GM12878 (cell line): ENCODE measurements at regions not wholly inside any gene's neighbourhood (a gene's known extent, or its start where the extent isn't known, plus 50 kb on each side); places are given as distances from the start of the nearest gene placed in this dataset.

ENCODE experiments used
- ATAC-seq: fragments of 200-7000 bp; cut with Tn5 transposase; 3 replicates; pipeline ENCODE4 v1.9.1; 2020; ENCODE audit warnings: mild to moderate bottlenecking, moderate library complexity
- BruUV-seq: library from RNA; stranded (reverse); fragments of 400-500 nt; replicated peaks from 2 replicates; lab custom pipeline; 2021; lab: Mats Ljungman, UMichigan
- CTCF ChIA-PET: fragments of 300-600 bp; sonication (Branson Sonifier 250); formaldehyde crosslinking; extraction: SDS; loops from one replicate; lab custom pipeline; 2021; ENCODE audit warnings: inconsistent platforms; lab: Yijun Ruan, JAX
- POLR2A ChIA-PET: fragments of 350-600 bp; formaldehyde crosslinking; extraction: SDS; loops from one replicate; lab custom pipeline; 2021; ENCODE audit warnings: inconsistent platforms; lab: Charles Lee
- RAD21 ChIA-PET: fragments of 300-600 bp; sonication (Branson Sonifier 250); formaldehyde crosslinking; loops from one replicate; lab custom pipeline; 2023; ENCODE audit warnings: antibody characterized with exemption; ENCODE audit not compliant: unreplicated experiment; lab: Charles Lee
- SMC1A ChIA-PET: fragments of 300-600 bp; sonication (Branson Sonifier 250); formaldehyde crosslinking; loops from one replicate; lab custom pipeline; 2023; ENCODE audit not compliant: unreplicated experiment, uncharacterized antibody; lab: Charles Lee
- DNase-seq: peaks from one replicate; pipeline ENCODE4 v3.0.0-alpha.2; 2011; ENCODE audit warnings: low read depth, low spot score
- FAIRE-seq: peaks from 3 replicates; lab custom pipeline; 2011; peaks lifted over from hg19 to GRCh38; lab: Jason Lieb, UNC
- H2AFZ ChIP-seq: 2 replicates; pipeline ENCODE4 v1.6.0; 2011; ENCODE audit warnings: low read depth, low read length, control low read depth; ENCODE audit not compliant: control insufficient read depth
- H3K27ac ChIP-seq: 2 replicates; pipeline ENCODE4 v1.5.1; 2011; ENCODE audit warnings: control low read depth; ENCODE audit not compliant: control insufficient read depth, insufficient read depth
- H3K27me3 ChIP-seq, 2 experiments: replicated peaks in 1 of 2; 2 replicates each; pipeline versions ENCODE4 v1.6.0 to v1.6.1; 2011; ENCODE audit warnings: low read length in 1 of 2; ENCODE audit not compliant: control insufficient read depth in 2 of 2, insufficient read depth in 2 of 2
- H3K36me3 ChIP-seq, 2 experiments: 2 replicates each; pipeline ENCODE4 v1.5.1; 2011; ENCODE audit warnings: low read length in 1 of 2; ENCODE audit not compliant: control insufficient read depth in 2 of 2, insufficient read depth in 2 of 2
- H3K4me1 ChIP-seq: 2 replicates; pipeline ENCODE4 v1.6.1; 2011; ENCODE audit warnings: mild to moderate bottlenecking, low read length, moderate library complexity, mixed read lengths; ENCODE audit not compliant: control insufficient read depth, insufficient read depth
- H3K4me2 ChIP-seq: 2 replicates; pipeline ENCODE4 v1.6.0; 2011; ENCODE audit warnings: control low read depth; ENCODE audit not compliant: control insufficient read depth, insufficient read depth
- H3K4me3 ChIP-seq: fragments of 200-600 bp; sonication (generic); 2 replicates; pipeline ENCODE4 v1.5.1; 2016
- H3K79me2 ChIP-seq: 2 replicates; pipeline ENCODE4 v1.6.0; 2011; ENCODE audit warnings: low read length; ENCODE audit not compliant: control insufficient read depth, insufficient read depth
- H3K9ac ChIP-seq: 2 replicates; pipeline ENCODE4 v1.8.0; 2011; ENCODE audit warnings: low read length, control low read depth, mixed read lengths; ENCODE audit not compliant: control insufficient read depth, insufficient read depth
- H3K9me3 ChIP-seq: replicated peaks from 3 replicates; pipeline ENCODE4 v1.5.1; 2011; ENCODE audit warnings: mild to moderate bottlenecking, low read length; ENCODE audit not compliant: control insufficient read depth, insufficient read depth
- H4K20me1 ChIP-seq: 2 replicates; pipeline ENCODE4 v1.6.0; 2011; ENCODE audit not compliant: control insufficient read depth, insufficient read depth
- BMI1 ChIP-seq: fragments of 450-650 bp; IDR thresholded peaks from 2 replicates; pipeline ENCODE4 v1.6.1; 2016; ENCODE audit warnings: mild to moderate bottlenecking, moderate library complexity, borderline replicate concordance
- BRCA1 ChIP-seq: IDR thresholded peaks from 2 replicates; pipeline ENCODE4 v1.6.1; 2011; ENCODE audit warnings: low read depth, low read length, improper control_type of control experiment
- DPF2 ChIP-seq: fragments of 450-650 bp; IDR thresholded peaks from 2 replicates; pipeline ENCODE4 v1.6.1; 2017; ENCODE audit warnings: mild to moderate bottlenecking
- LARP7 ChIP-seq: fragments of 450-650 bp; IDR thresholded peaks from 2 replicates; pipeline ENCODE4 v1.6.1; 2017; ENCODE audit warnings: mild to moderate bottlenecking
- SP1 ChIP-seq: IDR thresholded peaks from one replicate; pipeline ENCODE4 v1.6.1; 2011; ENCODE audit warnings: low read depth, low read length
- SREBF2 ChIP-seq: IDR thresholded peaks from 2 replicates; pipeline ENCODE4 v1.6.1; 2012; ENCODE audit warnings: mild to moderate bottlenecking, low read length
- WGBS: methylation state at CpG from one replicate; pipeline ENCODE4 v1.1.6; 2016; ENCODE audit warnings: low lambda C conversion rate; ENCODE audit not compliant: insufficient replicate concordance, insufficient coverage; ENCODE audit errors: missing lambda C conversion rate; 5-methylcytosine and 5-hydroxymethylcytosine counted together
- in situ Hi-C: fragments of 300-500 bp; cut with MboI; formaldehyde crosslinking; loops from 9 replicates; pipeline ENCODE4 v1.14.3; 2018; ENCODE audit warnings: mixed read lengths
- intact Hi-C: fragments of 100-400 bp; cut with micrococcal nuclease; formaldehyde crosslinking; loops from one replicate; pipeline ENCODE4 v1.14.2; 2022; ENCODE audit not compliant: unreplicated experiment
- TF ChIP-seq, protein P1 (sequence below): IDR thresholded peaks from 2 replicates; pipeline ENCODE4 v1.6.1; 2011; ENCODE audit warnings: low read depth, mild to moderate bottlenecking, low read length, moderate library complexity, borderline replicate concordance; ENCODE audit errors: extremely low read depth

DNA sequence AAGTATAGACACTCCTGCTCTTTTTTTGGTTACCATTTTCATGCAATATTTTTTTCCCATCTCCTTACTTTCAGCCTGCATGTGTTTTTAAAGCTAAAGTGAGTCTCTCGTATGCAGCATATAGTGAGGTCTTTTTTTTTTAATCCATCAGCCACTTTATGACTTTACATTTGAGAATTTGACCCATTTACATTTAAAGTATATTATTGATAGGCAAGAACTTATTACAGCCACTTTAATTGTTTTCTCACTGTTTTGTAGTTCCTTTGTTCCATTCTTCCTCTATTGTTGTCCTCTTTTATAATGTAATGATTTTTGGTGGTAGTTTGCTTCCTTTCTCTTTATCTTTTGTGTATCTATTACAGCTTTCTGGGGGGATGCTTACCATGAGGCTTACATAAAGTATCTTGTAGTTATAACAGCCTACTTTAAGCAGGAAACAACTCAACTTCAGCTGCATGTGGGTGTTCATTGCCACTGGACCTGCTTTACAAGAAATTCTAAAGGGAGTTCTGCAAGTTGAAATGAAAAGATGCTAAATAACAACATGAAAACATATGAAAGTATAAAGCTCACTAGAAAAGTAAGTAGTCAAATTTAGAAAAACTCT, 71.8 kb downstream of the TNFAIP3 start:
- peak overlapping the region; percentile 26; the same call in 1 of the 2 replicates for H3K4me2 ChIP-seq
- H3K79me2 ChIP-seq, result peaks cover 5% of the 10 kb centered on the region
- in situ Hi-C loops (no loop called here), intact Hi-C loops (no loop called here)
- FAIRE-seq, result no peak
- ChIA-PET RAD21 (interaction anchor here (0.6 to 19.0 kb wide), 41 partner anchors 8 to 836 kb away, joined by 3 to 774 read pairs (median 6); partner anchors contain the start of gene TNFAIP3), CTCF (interaction anchor here (0.7 to 16.7 kb wide), 34 partner anchors 9 to 669 kb away, joined by 3 to 712 read pairs (median 5); partner anchors contain the start of gene TNFAIP3), SMC1A (interaction anchor here (0.6 to 34.9 kb wide), 35 partner anchors 9 to 840 kb away, joined by 3 to 1237 read pairs (median 6); partner anchors contain the start of gene TNFAIP3), POLR2A (interaction anchor here (0.6 to 5.1 kb wide), 19 partner anchors 8 to 240 kb away, joined by 3 to 41 read pairs (median 5); partner anchors contain the start of gene TNFAIP3)
- peak overlapping the region; percentile 82 for H3K27ac ChIP-seq
- no peaks in the 10 kb centered on the region for H4K20me1 ChIP-seq
- H3K36me3 ChIP-seq, result no peaks in the 10 kb centered on the region
- H2AFZ ChIP-seq, result peak overlapping the region; percentile 42; the same call in 1 of the 2 replicates
- 100% methylated on average over 1 of the region's 1 CpG for WGBS
- no peaks in the 10 kb centered on the region for H3K27me3 ChIP-seq
- no peak overlapping the region for H3K4me3 ChIP-seq
- TF ChIP-seq SREBF2, result no peak
- no peak for TF ChIP-seq DPF2
- TF ChIP-seq SP1, result no peak
- no peak for TF ChIP-seq BRCA1
- TF ChIP-seq BMI1, result no peak
- TF ChIP-seq, protein P1, sequence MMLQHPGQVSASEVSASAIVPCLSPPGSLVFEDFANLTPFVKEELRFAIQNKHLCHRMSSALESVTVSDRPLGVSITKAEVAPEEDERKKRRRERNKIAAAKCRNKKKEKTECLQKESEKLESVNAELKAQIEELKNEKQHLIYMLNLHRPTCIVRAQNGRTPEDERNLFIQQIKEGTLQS, result no peak
- TF ChIP-seq LARP7, result no peak
- no peak for DNase-seq
- peaks cover 35% of the 10 kb centered on the region for H3K4me1 ChIP-seq
- BruUV-seq, result no TSS peak
- ATAC-seq, result no peak
- no peak overlapping the region for H3K9ac ChIP-seq
- peaks cover 13% of the 10 kb centered on the region for H3K9me3 ChIP-seq
